ENCODE measurements at regions not wholly inside any gene's neighbourhood (a gene's known extent, or its start where the extent isn't known, plus 50 kb on each side); places are given as distances from the start of the nearest gene placed in this dataset.
A peak's percentile ranks its signal among the peaks of the same experiment; 100 is the strongest.

DNA sequence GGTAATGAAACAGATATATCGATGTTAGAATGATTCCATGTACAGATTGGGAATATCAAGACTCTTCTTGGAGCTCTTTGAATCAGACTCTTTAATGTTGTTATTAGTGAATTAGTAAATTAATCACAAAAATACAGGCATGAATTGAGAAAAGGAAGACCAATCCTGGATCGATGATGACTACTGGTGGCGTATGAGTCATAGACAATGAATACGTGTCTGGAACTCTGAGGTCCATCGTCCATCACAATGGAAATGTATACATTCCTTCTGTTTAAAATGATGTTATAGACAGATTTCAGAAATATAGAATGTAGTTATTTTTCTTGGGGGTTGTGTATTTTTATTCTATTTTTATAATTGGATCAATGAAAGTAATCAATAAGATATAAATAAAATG lies 80.2 kb upstream of the RTL1 start:
- DNase-seq (ENCODE audit: low spot score) = no peak
- TF ChIP-seq, protein P1, sequence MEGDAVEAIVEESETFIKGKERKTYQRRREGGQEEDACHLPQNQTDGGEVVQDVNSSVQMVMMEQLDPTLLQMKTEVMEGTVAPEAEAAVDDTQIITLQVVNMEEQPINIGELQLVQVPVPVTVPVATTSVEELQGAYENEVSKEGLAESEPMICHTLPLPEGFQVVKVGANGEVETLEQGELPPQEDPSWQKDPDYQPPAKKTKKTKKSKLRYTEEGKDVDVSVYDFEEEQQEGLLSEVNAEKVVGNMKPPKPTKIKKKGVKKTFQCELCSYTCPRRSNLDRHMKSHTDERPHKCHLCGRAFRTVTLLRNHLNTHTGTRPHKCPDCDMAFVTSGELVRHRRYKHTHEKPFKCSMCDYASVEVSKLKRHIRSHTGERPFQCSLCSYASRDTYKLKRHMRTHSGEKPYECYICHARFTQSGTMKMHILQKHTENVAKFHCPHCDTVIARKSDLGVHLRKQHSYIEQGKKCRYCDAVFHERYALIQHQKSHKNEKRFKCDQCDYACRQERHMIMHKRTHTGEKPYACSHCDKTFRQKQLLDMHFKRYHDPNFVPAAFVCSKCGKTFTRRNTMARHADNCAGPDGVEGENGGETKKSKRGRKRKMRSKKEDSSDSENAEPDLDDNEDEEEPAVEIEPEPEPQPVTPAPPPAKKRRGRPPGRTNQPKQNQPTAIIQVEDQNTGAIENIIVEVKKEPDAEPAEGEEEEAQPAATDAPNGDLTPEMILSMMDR (conservative IDR thresholded peaks at IDR 0.05; ENCODE audit: low read depth) = no peak
- CTCF ChIA-PET = no interaction called here
- no peak overlapping the region for H3K27ac ChIP-seq
- POLR2A ChIA-PET (ENCODE audit: low non-redundant PET) = no interaction called here

DNA sequence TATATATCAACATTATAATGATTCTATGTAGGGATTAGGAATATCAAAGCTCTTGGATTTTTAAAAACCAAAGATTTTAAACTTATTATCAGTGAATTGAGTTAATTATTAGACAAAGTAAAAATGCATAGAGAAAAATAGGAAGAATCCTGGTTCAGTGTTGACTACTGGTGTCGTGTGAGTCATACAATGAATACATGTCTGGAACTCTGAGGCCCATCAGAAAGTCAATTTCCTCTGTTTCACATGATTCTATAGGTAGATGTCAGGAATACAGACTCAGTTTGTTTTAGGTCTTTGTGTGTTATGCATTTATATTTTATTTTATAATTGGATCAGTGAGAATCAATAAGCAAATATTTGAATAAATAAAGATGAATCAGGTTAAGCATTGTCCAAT lies 84.5 kb upstream of the RTL1 start:
- ChIA-PET POLR2A (ENCODE audit: low non-redundant PET) (no interaction called here), CTCF (no interaction called here)
- TF ChIP-seq, protein P1 (conservative IDR thresholded peaks at IDR 0.05; ENCODE audit: low read depth) = no peak
- peak; percentile 30 for DNase-seq (ENCODE audit: low spot score)
- no peak overlapping the region for H3K27ac ChIP-seq

DNA sequence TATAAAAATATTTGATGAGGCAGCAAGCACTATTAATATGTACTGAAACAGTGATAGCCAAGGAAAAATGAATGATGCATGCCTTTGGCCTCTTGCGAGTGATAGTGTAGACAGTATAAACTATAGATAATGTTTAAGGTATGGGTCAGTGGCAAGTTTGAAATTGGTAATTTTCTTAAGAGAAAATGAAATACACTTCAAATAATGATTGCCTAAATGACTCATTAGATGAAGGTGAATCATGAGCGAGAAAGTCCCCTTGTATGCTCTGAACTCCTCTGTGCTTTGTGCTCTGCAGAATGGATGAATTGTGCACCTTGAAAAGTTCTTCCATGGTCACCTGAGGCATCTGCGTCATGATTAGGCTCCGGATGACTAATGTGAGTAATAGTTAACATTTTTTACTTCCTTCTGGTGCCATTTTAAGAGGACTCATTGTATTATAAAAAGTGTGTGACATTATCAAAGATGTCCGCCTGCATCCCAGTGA lies 84.9 kb upstream of the RTL1 start:
- peak; percentile 58 for DNase-seq (ENCODE audit: low spot score)
- POLR2A ChIA-PET (ENCODE audit: low non-redundant PET) = no interaction called here
- CTCF ChIA-PET = no interaction called here
- no peak overlapping the region for H3K27ac ChIP-seq
- TF ChIP-seq, protein P1 (conservative IDR thresholded peaks at IDR 0.05; ENCODE audit: low read depth) = no peak

DNA sequence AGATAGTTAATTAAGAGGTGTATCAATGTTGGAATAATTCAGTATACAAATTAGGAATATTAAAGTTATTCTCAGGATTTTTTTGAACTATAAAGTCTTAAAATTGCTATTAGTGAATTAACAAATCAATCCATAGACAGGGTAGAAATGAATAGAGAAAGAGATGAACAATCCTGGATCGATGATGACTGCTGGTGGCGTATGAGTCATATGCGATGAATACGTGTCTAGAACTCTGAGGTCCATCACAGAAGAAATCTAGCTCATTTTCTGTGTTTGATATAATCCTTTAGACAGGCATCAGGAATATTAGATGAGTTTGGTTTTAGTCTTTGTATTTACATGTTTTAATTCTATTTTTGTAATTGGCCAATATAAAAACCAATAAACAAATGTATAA lies 85.4 kb upstream of the RTL1 start:
- POLR2A ChIA-PET (ENCODE audit: low non-redundant PET) = no interaction called here
- no peak overlapping the region for H3K27ac ChIP-seq

DNA sequence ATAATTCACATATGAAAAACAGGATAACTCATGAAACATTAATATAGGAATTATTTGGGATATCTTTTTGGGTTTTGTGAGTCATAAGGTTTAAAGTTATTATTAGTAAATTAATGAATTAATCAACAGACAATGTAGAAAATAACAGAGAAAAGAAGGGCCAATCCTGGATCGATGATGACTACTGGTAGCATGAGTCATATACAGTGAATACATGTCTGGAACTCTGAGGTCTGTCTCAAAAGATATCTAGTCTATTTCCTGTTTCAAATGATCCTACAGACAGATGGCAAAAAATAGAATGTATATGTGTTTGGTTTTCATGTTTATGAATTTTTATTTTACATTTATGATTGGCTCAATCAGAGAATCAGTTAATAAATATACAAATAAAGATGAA lies 86.4 kb upstream of the RTL1 start:
- H3K27ac ChIP-seq = no peak overlapping the region
- ChIA-PET POLR2A (ENCODE audit: low non-redundant PET) (no interaction called here), CTCF (no interaction called here)
- TF ChIP-seq, protein P1 (conservative IDR thresholded peaks at IDR 0.05; ENCODE audit: low read depth) = no peak
- DNase-seq (ENCODE audit: low spot score) = peak; percentile 13

More for the DNA sequence above, 85.4 kb upstream of the RTL1 start:
- DNase-seq (ENCODE audit: low spot score) = no peak
- CTCF ChIA-PET = no interaction called here
- TF ChIP-seq, protein P1 (conservative IDR thresholded peaks at IDR 0.05; ENCODE audit: low read depth) = no peak

DNA sequence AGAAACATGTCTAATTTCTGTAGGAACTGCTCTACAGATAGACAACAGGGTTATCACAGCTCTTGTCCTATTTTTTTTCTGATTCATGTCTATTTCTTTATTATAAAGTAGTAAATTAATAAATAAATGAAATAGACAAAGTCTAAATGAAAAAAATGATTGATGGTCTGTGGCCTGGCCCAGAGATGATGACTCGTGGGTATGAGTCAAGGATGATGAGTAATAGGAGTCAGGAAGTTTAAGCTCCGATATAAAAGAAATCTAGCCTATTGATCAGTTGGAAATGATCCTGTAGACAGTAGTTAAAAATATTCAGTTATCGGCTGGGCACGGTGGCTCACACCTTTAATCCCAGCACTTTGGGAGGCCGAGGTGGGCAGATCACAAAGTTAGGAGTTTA lies 90.6 kb upstream of the RTL1 start:
- no peak overlapping the region for H3K27ac ChIP-seq
- ChIA-PET CTCF (no interaction called here), POLR2A (ENCODE audit: low non-redundant PET) (no interaction called here)
- TF ChIP-seq, protein P1 (conservative IDR thresholded peaks at IDR 0.05; ENCODE audit: low read depth) = no peak
- peak; percentile 82 for DNase-seq (ENCODE audit: low spot score)

Measured in RWPE1 (cell line).